ENCODE measurements at regions not wholly inside any gene's neighbourhood (a gene's known extent, or its start where the extent isn't known, plus 50 kb on each side); places are given as distances from the start of the nearest gene placed in this dataset.

DNA sequence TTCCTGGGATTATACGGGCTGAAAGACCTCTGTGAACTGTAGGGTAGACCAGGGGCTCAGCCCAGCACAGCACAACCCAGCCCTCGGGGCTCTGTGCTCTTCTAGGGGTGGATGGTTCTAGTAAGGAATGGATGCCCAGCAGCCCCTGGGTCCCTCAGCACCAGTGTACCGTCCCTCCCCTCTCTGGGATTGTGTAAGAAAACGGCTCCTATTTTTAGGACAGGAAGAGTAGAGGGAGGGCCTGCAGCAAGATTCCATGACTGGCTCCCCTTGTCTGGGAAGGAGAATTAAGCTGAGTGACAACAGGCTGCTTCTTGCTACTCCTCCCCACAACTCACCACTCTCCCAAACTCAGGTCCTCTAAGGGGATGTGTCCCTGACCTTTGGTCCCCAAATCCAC is 270.8 kb upstream of the TOPAZ1 start:
- 48 to 70% methylated on average over 4 of the region's 4 CpGs for WGBS, 2 donors
- TF ChIP-seq, protein P1, sequence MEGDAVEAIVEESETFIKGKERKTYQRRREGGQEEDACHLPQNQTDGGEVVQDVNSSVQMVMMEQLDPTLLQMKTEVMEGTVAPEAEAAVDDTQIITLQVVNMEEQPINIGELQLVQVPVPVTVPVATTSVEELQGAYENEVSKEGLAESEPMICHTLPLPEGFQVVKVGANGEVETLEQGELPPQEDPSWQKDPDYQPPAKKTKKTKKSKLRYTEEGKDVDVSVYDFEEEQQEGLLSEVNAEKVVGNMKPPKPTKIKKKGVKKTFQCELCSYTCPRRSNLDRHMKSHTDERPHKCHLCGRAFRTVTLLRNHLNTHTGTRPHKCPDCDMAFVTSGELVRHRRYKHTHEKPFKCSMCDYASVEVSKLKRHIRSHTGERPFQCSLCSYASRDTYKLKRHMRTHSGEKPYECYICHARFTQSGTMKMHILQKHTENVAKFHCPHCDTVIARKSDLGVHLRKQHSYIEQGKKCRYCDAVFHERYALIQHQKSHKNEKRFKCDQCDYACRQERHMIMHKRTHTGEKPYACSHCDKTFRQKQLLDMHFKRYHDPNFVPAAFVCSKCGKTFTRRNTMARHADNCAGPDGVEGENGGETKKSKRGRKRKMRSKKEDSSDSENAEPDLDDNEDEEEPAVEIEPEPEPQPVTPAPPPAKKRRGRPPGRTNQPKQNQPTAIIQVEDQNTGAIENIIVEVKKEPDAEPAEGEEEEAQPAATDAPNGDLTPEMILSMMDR (IDR thresholded peaks at IDR 0.05; ENCODE audit: control extremely low read depth, extremely low read depth) = no peak
- ATAC-seq (ENCODE audit: insufficient read depth, low FRiP score) (no peak), DNase-seq (peak in 1 of 3 donors; percentile 16)
- no peaks in the 10 kb centered on the region for H3K27me3 ChIP-seq (ENCODE audit: control insufficient read depth in 3 of 3, insufficient read depth in 3 of 3, low read length in 2 of 3)
- no peaks in the 10 kb centered on the region for H3K36me3 ChIP-seq (ENCODE audit: control insufficient read depth in 4 of 4, insufficient read depth in 4 of 4, low read length in 4 of 4)
- H3K9me3 ChIP-seq (ENCODE audit: control insufficient read depth in 4 of 4, insufficient read depth in 3 of 4, low read length in 3 of 4) = peaks cover 0 to 3% (median 0%) of the 10 kb centered on the region in 4 donors
- H3K4me1 ChIP-seq (ENCODE audit: control insufficient read depth in 5 of 5, insufficient read depth in 5 of 5, low read length in 5 of 5) = peaks cover 0 to 9% (median 0%) of the 10 kb centered on the region in 5 donors
- H3K27ac ChIP-seq (ENCODE audit: low read depth in 1 of 2, low read length in 1 of 2) = no peak overlapping the region
- no peak overlapping the region for H3K9ac ChIP-seq (ENCODE audit: insufficient read depth in 1 of 2, low read length in 2 of 2)
- H3K4me3 ChIP-seq = no peak overlapping the region

DNA sequence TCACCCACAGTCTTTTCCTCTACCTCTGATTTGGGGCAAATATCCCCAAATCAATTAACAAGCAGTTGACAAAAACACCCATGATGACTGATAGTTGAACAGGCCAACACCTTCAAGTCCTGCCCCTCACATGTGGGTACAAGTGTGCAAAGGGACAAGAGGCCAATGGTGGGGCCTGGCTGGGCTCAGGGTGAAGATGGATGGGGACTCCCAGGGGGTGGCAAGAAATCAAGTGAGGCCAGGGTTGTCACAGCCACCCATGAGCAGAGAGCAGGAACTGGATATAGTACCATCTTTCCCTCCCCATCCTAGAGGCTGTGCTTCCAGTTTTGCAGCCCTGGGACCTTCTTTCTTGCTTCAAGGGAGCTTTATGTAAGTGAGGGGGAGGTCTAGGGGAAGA is 270.2 kb upstream of the TOPAZ1 start:
- TF ChIP-seq, protein P1 (IDR thresholded peaks at IDR 0.05; ENCODE audit: control extremely low read depth, extremely low read depth) = no peak
- ATAC-seq (ENCODE audit: insufficient read depth, low FRiP score) = no peak

DNA sequence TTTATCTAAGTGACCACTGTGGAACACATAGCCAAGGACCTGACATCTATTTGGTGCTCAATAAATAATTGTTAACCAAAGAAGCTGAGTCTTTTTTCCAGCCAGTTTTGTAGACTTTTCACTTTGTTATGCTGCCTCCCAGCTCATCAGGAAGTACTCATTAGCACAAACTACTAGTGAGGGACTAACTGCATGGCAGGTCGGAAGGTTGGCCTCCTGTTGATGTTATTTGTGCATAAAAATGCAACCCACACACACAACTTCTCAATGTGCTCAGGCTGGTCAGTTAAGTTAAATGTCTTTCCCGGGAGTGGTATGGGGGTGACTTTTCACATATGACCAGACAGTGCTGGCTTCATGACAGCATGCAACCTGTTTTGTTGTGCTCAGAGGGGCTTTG is 263.0 kb upstream of the TOPAZ1 start:
- H3K27me3 ChIP-seq (ENCODE audit: control insufficient read depth in 3 of 3, insufficient read depth in 3 of 3, low read length in 2 of 3) = peaks cover 0 to 2% (median 0%) of the 10 kb centered on the region in 3 donors
- H3K4me3 ChIP-seq = no peak overlapping the region

More for the DNA sequence above, 270.2 kb upstream of the TOPAZ1 start:
- peaks cover 0 to 9% (median 0%) of the 10 kb centered on the region in 5 donors for H3K4me1 ChIP-seq (ENCODE audit: control insufficient read depth in 5 of 5, insufficient read depth in 5 of 5, low read length in 5 of 5)
- peaks cover 0 to 4% (median 0%) of the 10 kb centered on the region in 4 donors for H3K9me3 ChIP-seq (ENCODE audit: control insufficient read depth in 4 of 4, insufficient read depth in 3 of 4, low read length in 3 of 4)
- H3K27ac ChIP-seq (ENCODE audit: low read depth in 1 of 2, low read length in 1 of 2) = no peak overlapping the region
- H3K36me3 ChIP-seq (ENCODE audit: control insufficient read depth in 4 of 4, insufficient read depth in 4 of 4, low read length in 4 of 4) = no peaks in the 10 kb centered on the region
- no peak for DNase-seq
- H3K4me3 ChIP-seq = no peak overlapping the region
- no peak overlapping the region for H3K9ac ChIP-seq (ENCODE audit: insufficient read depth in 1 of 2, low read length in 2 of 2)
- H3K27me3 ChIP-seq (ENCODE audit: control insufficient read depth in 3 of 3, insufficient read depth in 3 of 3, low read length in 2 of 3) = no peaks in the 10 kb centered on the region

More for the DNA sequence above, 263.0 kb upstream of the TOPAZ1 start:
- WGBS, 2 donors = 56 to 59% methylated on average over 2 of the region's 2 CpGs
- no peak overlapping the region for H3K9ac ChIP-seq (ENCODE audit: insufficient read depth in 1 of 2, low read length in 2 of 2)
- ATAC-seq (ENCODE audit: insufficient read depth, low FRiP score) (no peak), DNase-seq (no peak)
- TF ChIP-seq, protein P1 (IDR thresholded peaks at IDR 0.05; ENCODE audit: control extremely low read depth, extremely low read depth) = no peak
- no peak overlapping the region for H3K27ac ChIP-seq (ENCODE audit: low read depth in 1 of 2, low read length in 1 of 2)
- no peaks in the 10 kb centered on the region for H3K36me3 ChIP-seq (ENCODE audit: control insufficient read depth in 4 of 4, insufficient read depth in 4 of 4, low read length in 4 of 4)
- H3K4me1 ChIP-seq (ENCODE audit: control insufficient read depth in 5 of 5, insufficient read depth in 5 of 5, low read length in 5 of 5) = no peaks in the 10 kb centered on the region
- peaks cover 0 to 5% (median 0%) of the 10 kb centered on the region in 4 donors for H3K9me3 ChIP-seq (ENCODE audit: control insufficient read depth in 4 of 4, insufficient read depth in 3 of 4, low read length in 3 of 4)

Data from lung (tissue), 11 donors.